Sigmoid colon (tissue), 6 donors: ENCODE measurements at regions not wholly inside any gene's neighbourhood (a gene's known extent, or its start where the extent isn't known, plus 50 kb on each side); places are given as distances from the start of the nearest gene placed in this dataset.

ENCODE experiments used
- DNase-seq: peaks from one replicate; pipeline ENCODE4 v3.0.0-alpha.2; 2019
- H3K27ac ChIP-seq, 4 donors: fragments of 200-600 bp; sonication (generic); one replicate each; pipeline ENCODE4 v1.5.1; 2016 to 2019; ENCODE audit warnings: mild to moderate bottlenecking in 1 of 4
- H3K27me3 ChIP-seq, 3 donors: fragments of 200-600 bp; sonication (generic); one replicate each; pipeline ENCODE4 v1.5.1; 2019; ENCODE audit warnings: mild to moderate bottlenecking in 1 of 3
- H3K36me3 ChIP-seq, 4 donors: fragments of 200-600 bp; sonication (generic); one replicate each; pipeline ENCODE4 v1.5.1; 2016 to 2019
- H3K4me1 ChIP-seq, 4 donors: fragments of 200-600 bp; sonication (generic); one replicate each; pipeline ENCODE4 v1.5.1; 2017 to 2019
- H3K4me3 ChIP-seq, 4 donors: fragments of 200-600 bp; sonication (generic); one replicate each; pipeline ENCODE4 v1.5.1; 2017 to 2019; ENCODE audit warnings: mild to moderate bottlenecking in 2 of 4, moderate library complexity in 1 of 4
- H3K9me3 ChIP-seq, 4 donors: fragments of 200-600 bp in 3 of 4; sonication (generic) in 3 of 4; one replicate each; pipeline versions ENCODE4 v1.5.1 to v1.6.1; 2013 to 2019
- EP300 ChIP-seq, 4 donors: sonication (generic); formaldehyde crosslinking; IDR thresholded peaks; one replicate each; pipeline ENCODE4 v1.6.1; 2017; ENCODE audit warnings: antibody characterized with exemption in 4 of 4
- POLR2A ChIP-seq, 2 donors: fragments of 450-650 bp; IDR thresholded peaks; one replicate each; pipeline ENCODE4 v1.6.1; 2016; ENCODE audit warnings: antibody characterized with exemption in 2 of 2, mild to moderate bottlenecking in 2 of 2, moderate library complexity in 2 of 2
- POLR2AphosphoS5 ChIP-seq, 4 donors: sonication (generic); formaldehyde crosslinking; IDR thresholded peaks; one replicate each; pipeline ENCODE4 v1.6.1; 2017; ENCODE audit warnings: antibody characterized with exemption in 4 of 4
- WGBS, 2 donors: extraction: QIAGEN DNeasy Blood & Tissue Kit; methylation state at CpG; one replicate each; pipeline ENCODE4 v1.1.7; 2013; 5-methylcytosine and 5-hydroxymethylcytosine counted together
- intact Hi-C: fragments of 100-400 bp; cut with DNase I; formaldehyde crosslinking; loops from one replicate; pipeline ENCODE4 v1.15.1; 2023
- TF ChIP-seq, protein P1 (sequence below), 4 experiments: fragments of 450-650 bp in 3 of 4; fragments of 200-600 bp in 1 of 4; IDR thresholded peaks; one replicate each; pipeline ENCODE4 v1.5.1; 2016 to 2019; ENCODE audit warnings: antibody characterized with exemption in 4 of 4, mild to moderate bottlenecking in 3 of 4, moderate library complexity in 2 of 4
- donor health status: healthy with polysubstance abuse.
- donor health status: healthy.

DNA sequence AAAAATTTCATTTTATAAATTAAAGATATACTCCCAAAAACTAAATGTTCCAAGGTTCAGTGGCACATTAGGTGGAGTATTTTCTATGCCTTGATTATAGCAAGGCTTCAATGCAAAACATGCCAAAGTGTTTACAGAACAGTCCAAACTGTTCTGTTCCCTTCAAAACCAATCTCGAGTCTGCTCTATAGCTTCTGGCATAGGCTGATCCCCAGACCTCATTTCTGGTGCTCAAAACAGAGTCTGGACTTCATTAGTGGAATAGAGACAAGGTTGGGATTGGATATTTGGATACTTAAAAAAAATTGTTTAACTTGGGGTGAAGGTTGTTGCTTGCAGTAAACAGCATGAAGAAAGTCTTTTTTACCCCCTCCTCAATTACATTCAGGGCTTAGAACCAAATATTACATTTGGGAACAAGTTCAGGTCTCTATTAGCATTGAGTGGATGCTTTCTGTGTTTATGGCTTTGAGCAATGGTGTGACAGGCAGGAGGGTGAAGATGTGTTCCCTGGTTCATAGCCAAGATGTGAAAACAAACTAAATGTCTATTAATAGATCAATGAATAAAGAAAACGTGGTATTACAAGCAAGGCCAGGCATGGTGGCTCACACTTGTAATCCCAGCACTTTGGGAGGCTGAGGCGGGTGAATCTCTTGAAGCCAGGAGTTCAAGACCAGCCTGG lies 208.1 kb upstream of the RND3 start:
- Histone ChIP-seq H3K36me3 (no peaks in the 10 kb centered on the region), H3K4me3 (no peak overlapping the region), H3K4me1 (peaks cover 0 to 6% (median 0%) of the 10 kb centered on the region in 4 donors), H3K27ac (no peak overlapping the region), H3K27me3 (no peaks in the 10 kb centered on the region), H3K9me3 (no peaks in the 10 kb centered on the region)
- intact Hi-C loops, result no loop called here
- DNase-seq, result no peak
- 54 to 71% methylated on average over 3 of the region's 3 CpGs for WGBS, 2 donors
- TF ChIP-seq POLR2AphosphoS5 (IDR thresholded peaks at IDR 0.05), result no peak
- TF ChIP-seq POLR2A (IDR thresholded peaks at IDR 0.05), result no peak

DNA sequence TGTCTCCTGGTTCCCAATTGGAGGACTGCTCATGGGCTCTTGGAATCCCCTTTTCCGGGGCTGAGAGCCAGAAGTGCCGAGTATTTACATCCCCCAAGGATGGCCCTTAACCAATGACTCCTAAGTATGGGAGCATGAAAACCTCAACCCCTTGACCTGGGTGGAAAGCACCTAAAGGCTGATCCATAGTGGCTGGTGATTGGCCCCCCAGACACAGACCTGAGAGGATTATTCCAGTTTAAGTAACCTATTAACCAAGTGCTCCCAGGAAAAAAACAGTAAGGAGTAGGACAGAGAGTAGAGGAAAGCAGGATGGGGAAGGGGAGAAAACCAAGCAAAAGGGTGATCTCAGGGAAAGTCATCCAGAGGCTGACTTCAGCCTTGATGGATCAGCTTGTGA lies 206.1 kb upstream of the RND3 start:
- no peak overlapping the region for H3K27ac ChIP-seq
- DNase-seq, result no peak
- H3K9me3 ChIP-seq, result no peaks in the 10 kb centered on the region
- H3K4me1 ChIP-seq, result peaks cover 0 to 6% (median 0%) of the 10 kb centered on the region in 4 donors
- intact Hi-C loops, result no loop called here
- WGBS, 2 donors, result 76 to 87% methylated on average over 2 of the region's 2 CpGs
- H3K4me3 ChIP-seq, result no peak overlapping the region
- TF ChIP-seq POLR2AphosphoS5 (IDR thresholded peaks at IDR 0.05) (no peak), POLR2A (IDR thresholded peaks at IDR 0.05) (no peak), EP300 (IDR thresholded peaks at IDR 0.05) (no peak)
- TF ChIP-seq, protein P1, sequence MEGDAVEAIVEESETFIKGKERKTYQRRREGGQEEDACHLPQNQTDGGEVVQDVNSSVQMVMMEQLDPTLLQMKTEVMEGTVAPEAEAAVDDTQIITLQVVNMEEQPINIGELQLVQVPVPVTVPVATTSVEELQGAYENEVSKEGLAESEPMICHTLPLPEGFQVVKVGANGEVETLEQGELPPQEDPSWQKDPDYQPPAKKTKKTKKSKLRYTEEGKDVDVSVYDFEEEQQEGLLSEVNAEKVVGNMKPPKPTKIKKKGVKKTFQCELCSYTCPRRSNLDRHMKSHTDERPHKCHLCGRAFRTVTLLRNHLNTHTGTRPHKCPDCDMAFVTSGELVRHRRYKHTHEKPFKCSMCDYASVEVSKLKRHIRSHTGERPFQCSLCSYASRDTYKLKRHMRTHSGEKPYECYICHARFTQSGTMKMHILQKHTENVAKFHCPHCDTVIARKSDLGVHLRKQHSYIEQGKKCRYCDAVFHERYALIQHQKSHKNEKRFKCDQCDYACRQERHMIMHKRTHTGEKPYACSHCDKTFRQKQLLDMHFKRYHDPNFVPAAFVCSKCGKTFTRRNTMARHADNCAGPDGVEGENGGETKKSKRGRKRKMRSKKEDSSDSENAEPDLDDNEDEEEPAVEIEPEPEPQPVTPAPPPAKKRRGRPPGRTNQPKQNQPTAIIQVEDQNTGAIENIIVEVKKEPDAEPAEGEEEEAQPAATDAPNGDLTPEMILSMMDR (IDR thresholded peaks at IDR 0.05), result no peak
- no peaks in the 10 kb centered on the region for H3K27me3 ChIP-seq
- H3K36me3 ChIP-seq, result no peaks in the 10 kb centered on the region

DNA sequence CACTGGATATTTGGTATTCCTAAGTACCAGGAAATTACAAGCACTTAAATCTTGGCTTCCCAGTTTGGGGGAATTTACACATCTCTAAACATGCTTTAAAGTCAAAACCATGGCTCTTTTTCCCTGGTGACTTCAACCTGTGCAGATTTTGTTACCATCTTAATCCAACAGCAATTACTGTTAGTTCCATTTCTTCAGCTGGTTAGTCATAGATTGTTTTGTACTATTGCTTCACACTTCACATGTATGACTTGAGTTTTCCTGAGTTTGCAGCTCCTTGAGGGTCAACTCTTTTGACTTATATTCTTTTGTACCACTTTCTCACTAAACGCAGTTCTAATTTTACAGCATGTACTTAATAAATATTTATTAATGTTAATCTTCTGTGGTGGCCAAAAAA lies 203.4 kb upstream of the RND3 start:
- no peaks in the 10 kb centered on the region for H3K27me3 ChIP-seq
- intact Hi-C loops, result no loop called here
- TF ChIP-seq POLR2AphosphoS5 (IDR thresholded peaks at IDR 0.05) (no peak), EP300 (IDR thresholded peaks at IDR 0.05) (no peak), POLR2A (IDR thresholded peaks at IDR 0.05) (no peak)
- TF ChIP-seq, protein P1 (IDR thresholded peaks at IDR 0.05), result no peak
- DNase-seq, result no peak
- 64 to 84% methylated on average over 1 of the region's 1 CpG for WGBS, 2 donors
- no peaks in the 10 kb centered on the region for H3K36me3 ChIP-seq
- no peaks in the 10 kb centered on the region for H3K9me3 ChIP-seq
- no peak overlapping the region for H3K27ac ChIP-seq
- peaks cover 0 to 6% (median 0%) of the 10 kb centered on the region in 4 donors for H3K4me1 ChIP-seq
- no peak overlapping the region for H3K4me3 ChIP-seq

DNA sequence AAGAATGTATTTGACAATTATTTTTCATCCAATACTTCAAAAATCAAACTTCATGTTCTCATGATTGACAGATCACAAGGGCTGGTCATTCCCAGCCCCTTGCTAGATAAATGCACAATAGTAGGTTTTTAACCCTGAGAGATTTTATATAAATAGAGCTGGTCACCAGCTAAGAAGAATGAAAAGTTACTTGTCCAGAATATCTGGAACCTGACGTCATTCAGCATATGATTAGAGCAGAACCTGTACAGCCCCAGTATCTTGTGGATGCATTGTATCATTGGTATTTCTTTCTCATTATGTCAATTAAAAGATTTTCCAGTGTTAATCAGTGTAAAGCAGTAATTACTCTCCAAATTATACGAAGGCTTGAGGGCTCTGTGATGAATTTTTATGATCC lies 202.8 kb upstream of the RND3 start:
- Histone ChIP-seq H3K36me3 (no peaks in the 10 kb centered on the region), H3K4me3 (no peak overlapping the region), H3K27me3 (no peaks in the 10 kb centered on the region), H3K4me1 (peaks cover 0 to 1% (median 0%) of the 10 kb centered on the region in 4 donors), H3K9me3 (no peaks in the 10 kb centered on the region), H3K27ac (no peak overlapping the region)
- 65 to 77% methylated on average over 2 of the region's 2 CpGs for WGBS, 2 donors
- intact Hi-C loops, result no loop called here
- TF ChIP-seq POLR2AphosphoS5 (IDR thresholded peaks at IDR 0.05) (no peak), EP300 (IDR thresholded peaks at IDR 0.05) (no peak), POLR2A (IDR thresholded peaks at IDR 0.05) (no peak)
- TF ChIP-seq, protein P1 (IDR thresholded peaks at IDR 0.05), result no peak
- no peak for DNase-seq

DNA sequence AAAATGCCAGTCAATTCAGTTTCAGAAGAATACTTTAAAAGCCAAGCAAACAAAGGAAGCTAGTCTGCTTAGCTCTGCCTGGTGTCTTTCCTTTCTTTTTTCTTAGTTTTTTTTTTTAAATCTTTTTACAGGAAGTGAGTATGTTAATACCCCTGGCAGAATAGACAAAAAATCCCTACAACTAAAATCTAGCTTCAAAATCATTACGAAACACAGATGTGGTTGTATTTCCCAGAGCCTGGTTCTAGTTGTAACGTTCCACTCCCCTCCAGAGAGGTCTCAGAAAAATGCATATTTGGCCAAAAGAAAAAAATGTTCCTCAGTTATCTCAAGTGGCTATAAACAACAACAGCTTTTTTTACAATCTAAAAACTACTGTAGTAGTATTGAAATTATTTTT lies 202.1 kb upstream of the RND3 start:
- Histone ChIP-seq H3K36me3 (no peaks in the 10 kb centered on the region), H3K9me3 (no peaks in the 10 kb centered on the region), H3K27ac (no peak overlapping the region), H3K4me1 (no peaks in the 10 kb centered on the region), H3K4me3 (no peak overlapping the region), H3K27me3 (no peaks in the 10 kb centered on the region)
- DNase-seq, result no peak
- TF ChIP-seq POLR2A (IDR thresholded peaks at IDR 0.05) (no peak), EP300 (IDR thresholded peaks at IDR 0.05) (no peak), POLR2AphosphoS5 (IDR thresholded peaks at IDR 0.05) (no peak)
- TF ChIP-seq, protein P1 (IDR thresholded peaks at IDR 0.05), result no peak
- 61 to 69% methylated on average over 2 of the region's 2 CpGs for WGBS, 2 donors
- intact Hi-C loops, result no loop called here
